ENCODE measurements at regions not wholly inside any gene's neighbourhood (a gene's known extent, or its start where the extent isn't known, plus 50 kb on each side); places are given as distances from the start of the nearest gene placed in this dataset.

DNA sequence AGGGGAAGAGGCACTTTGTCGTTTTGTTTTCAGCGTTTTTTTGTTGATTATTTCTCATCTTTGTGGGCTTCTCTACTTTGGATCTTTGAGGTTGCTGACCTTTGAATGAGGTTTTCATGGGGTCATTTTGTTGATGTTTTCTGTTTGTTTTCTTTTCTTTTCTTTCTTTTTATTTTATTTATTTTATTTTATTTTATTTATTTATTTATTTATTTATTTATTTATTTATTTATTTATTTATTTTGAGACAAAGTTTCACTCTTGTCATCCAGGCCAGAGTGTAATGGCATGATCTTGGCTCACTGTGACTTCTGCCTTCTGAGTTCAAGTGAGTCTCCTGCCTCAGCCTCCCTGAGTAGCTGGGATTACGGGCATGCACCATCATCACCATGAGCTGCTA is 946.7 kb downstream of the TLE4 start:
- TF ChIP-seq, protein P1, sequence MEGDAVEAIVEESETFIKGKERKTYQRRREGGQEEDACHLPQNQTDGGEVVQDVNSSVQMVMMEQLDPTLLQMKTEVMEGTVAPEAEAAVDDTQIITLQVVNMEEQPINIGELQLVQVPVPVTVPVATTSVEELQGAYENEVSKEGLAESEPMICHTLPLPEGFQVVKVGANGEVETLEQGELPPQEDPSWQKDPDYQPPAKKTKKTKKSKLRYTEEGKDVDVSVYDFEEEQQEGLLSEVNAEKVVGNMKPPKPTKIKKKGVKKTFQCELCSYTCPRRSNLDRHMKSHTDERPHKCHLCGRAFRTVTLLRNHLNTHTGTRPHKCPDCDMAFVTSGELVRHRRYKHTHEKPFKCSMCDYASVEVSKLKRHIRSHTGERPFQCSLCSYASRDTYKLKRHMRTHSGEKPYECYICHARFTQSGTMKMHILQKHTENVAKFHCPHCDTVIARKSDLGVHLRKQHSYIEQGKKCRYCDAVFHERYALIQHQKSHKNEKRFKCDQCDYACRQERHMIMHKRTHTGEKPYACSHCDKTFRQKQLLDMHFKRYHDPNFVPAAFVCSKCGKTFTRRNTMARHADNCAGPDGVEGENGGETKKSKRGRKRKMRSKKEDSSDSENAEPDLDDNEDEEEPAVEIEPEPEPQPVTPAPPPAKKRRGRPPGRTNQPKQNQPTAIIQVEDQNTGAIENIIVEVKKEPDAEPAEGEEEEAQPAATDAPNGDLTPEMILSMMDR (conservative IDR thresholded peaks at IDR 0.05) = no peak
- TF ChIP-seq EZH2 (IDR thresholded peaks at IDR 0.05; ENCODE audit: low read depth) = no peak
